ENCODE measurements at regions not wholly inside any gene's neighbourhood (a gene's known extent, or its start where the extent isn't known, plus 50 kb on each side); places are given as distances from the start of the nearest gene placed in this dataset.

GRCh38 chr3:157938154-157938779 is 168.0 kb downstream of the SHOX2 start:
- TF ChIP-seq ETS1 (conservative IDR thresholded peaks at IDR 0.05; ENCODE audit: control insufficient read depth, low read depth, low read length) (no peak), TAF1 (IDR thresholded peaks at IDR 0.05; ENCODE audit: control insufficient read depth, extremely low read depth, insufficient read depth, low read length, severe bottlenecking) (no peak), MEIS2 (IDR thresholded peaks at IDR 0.05; ENCODE audit: partially characterized antibody) (no peak), BACH1 (tag; IDR thresholded peaks at IDR 0.05) (no peak), HIVEP1 (CRISPR knock-in tag; IDR thresholded peaks at IDR 0.05) (no peak), SMC3 (conservative IDR thresholded peaks at IDR 0.05; ENCODE audit: insufficient read depth, low read depth, low read length) (no peak), CTCF (IDR thresholded peaks at IDR 0.05 in 2 of 3, conservative IDR thresholded peaks at IDR 0.05 in 1 of 3; ENCODE audit: insufficient read depth in 2 of 3, low read depth in 1 of 3, low read length in 3 of 3) (no peak), FOXA1 (IDR thresholded peaks at IDR 0.05; ENCODE audit: borderline replicate concordance) (no peak), TCF7L2 (IDR thresholded peaks at IDR 0.05; ENCODE audit: low read depth, low read length) (no peak), ZSCAN29 (IDR thresholded peaks at IDR 0.05) (no peak), ETV5 (CRISPR knock-in tag; IDR thresholded peaks at IDR 0.05; ENCODE audit: low read depth) (no peak), ARNT (IDR thresholded peaks at IDR 0.05) (no peak), ARHGAP35 (IDR thresholded peaks at IDR 0.05; ENCODE audit: partially characterized antibody) (no peak)
- TF ChIP-seq, protein P1, sequence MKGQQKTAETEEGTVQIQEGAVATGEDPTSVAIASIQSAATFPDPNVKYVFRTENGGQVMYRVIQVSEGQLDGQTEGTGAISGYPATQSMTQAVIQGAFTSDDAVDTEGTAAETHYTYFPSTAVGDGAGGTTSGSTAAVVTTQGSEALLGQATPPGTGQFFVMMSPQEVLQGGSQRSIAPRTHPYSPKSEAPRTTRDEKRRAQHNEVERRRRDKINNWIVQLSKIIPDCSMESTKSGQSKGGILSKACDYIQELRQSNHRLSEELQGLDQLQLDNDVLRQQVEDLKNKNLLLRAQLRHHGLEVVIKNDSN (CRISPR knock-in tag; IDR thresholded peaks at IDR 0.05) = no peak
